Loucy (cell line): ENCODE measurements at regions not wholly inside any gene's neighbourhood (a gene's known extent, or its start where the extent isn't known, plus 50 kb on each side); places are given as distances from the start of the nearest gene placed in this dataset.

Experiments
- H2AFZ ChIP-seq: fragments of 200-600 bp; sonication (generic); 2 replicates; pipeline ENCODE4 v1.6.0; 2016; ENCODE audit warnings: antibody characterized with exemption, mild to moderate bottlenecking, low read length, moderate library complexity
- H3F3A ChIP-seq: fragments of 200-600 bp; 2 replicates; pipeline ENCODE4 v1.6.0; 2016; ENCODE audit warnings: antibody characterized with exemption, low read depth, mild to moderate bottlenecking
- H3K27me3 ChIP-seq: fragments of 200-600 bp; sonication (generic); 2 replicates; pipeline ENCODE4 v1.6.1; 2014; ENCODE audit warnings: low read length, mild to moderate bottlenecking; ENCODE audit not compliant: insufficient read depth, poor library complexity, severe bottlenecking
- H3K36me3 ChIP-seq: fragments of 200-600 bp; sonication (generic); 2 replicates; pipeline ENCODE4 v1.6.1; 2016; ENCODE audit warnings: low read length; ENCODE audit not compliant: insufficient read depth
- H3K4me1 ChIP-seq: fragments of 200-600 bp; sonication (generic); 2 replicates; pipeline ENCODE4 v1.5.1; 2014; ENCODE audit warnings: low read length, mild to moderate bottlenecking; ENCODE audit not compliant: insufficient read depth, poor library complexity, severe bottlenecking
- H3K4me2 ChIP-seq: fragments of 200-600 bp; sonication (generic); 2 replicates; pipeline ENCODE4 v1.6.0; 2014; ENCODE audit warnings: antibody characterized with exemption, low read length, low read depth, mild to moderate bottlenecking; ENCODE audit not compliant: poor library complexity, severe bottlenecking
- H3K4me3 ChIP-seq: fragments of 200-600 bp; sonication (generic); 2 replicates; pipeline ENCODE4 v1.5.1; 2014; ENCODE audit warnings: low read length, mild to moderate bottlenecking, mixed read lengths; ENCODE audit not compliant: poor library complexity, severe bottlenecking
- H3K79me2 ChIP-seq: fragments of 200-600 bp; sonication (generic); 2 replicates; pipeline ENCODE4 v1.6.1; 2014; ENCODE audit warnings: low read length; ENCODE audit not compliant: insufficient read depth
- H3K9ac ChIP-seq: fragments of 200-600 bp; sonication (generic); 2 replicates; pipeline ENCODE4 v1.6.0; 2014; ENCODE audit warnings: mild to moderate bottlenecking, low read depth, low read length, moderate library complexity; ENCODE audit not compliant: poor library complexity, severe bottlenecking
- H3K9me2 ChIP-seq: fragments of 200-600 bp; sonication (generic); replicated peaks from 2 replicates; pipeline ENCODE4 v1.6.1; 2016; ENCODE audit warnings: low read depth, low read length, mixed read lengths
- H3K9me3 ChIP-seq: fragments of 200-600 bp; sonication (generic); 2 replicates; pipeline ENCODE4 v1.6.1; 2014; ENCODE audit warnings: mild to moderate bottlenecking, antibody characterized with exemption, low read length, low read depth; ENCODE audit not compliant: insufficient read depth
- H4K20me1 ChIP-seq: fragments of 200-600 bp; sonication (generic); 2 replicates; pipeline ENCODE4 v1.6.0; 2014; ENCODE audit warnings: antibody characterized with exemption, low read length, mild to moderate bottlenecking; ENCODE audit not compliant: insufficient read depth, poor library complexity, severe bottlenecking
- EZH2phosphoT487 ChIP-seq: fragments of 200-600 bp; IDR thresholded peaks from 2 replicates; pipeline ENCODE4 v1.6.1; 2018; ENCODE audit warnings: antibody characterized with exemption, mild to moderate bottlenecking, moderate library complexity, borderline replicate concordance
- TF ChIP-seq, protein P1 (sequence below): fragments of 200-600 bp; sonication (generic); conservative IDR thresholded peaks from 2 replicates; pipeline ENCODE4 v1.5.1; 2014; ENCODE audit warnings: mild to moderate bottlenecking, antibody characterized with exemption, low read length

- Histone ChIP-seq H3K9ac (no peak overlapping the region), H3K4me3 (no peak overlapping the region), H2AFZ (no peak overlapping the region), H3K79me2 (0 out of 2 replicates have a peak, but pooled peaks cover 4% of the 10 kb centered on the region), H3K4me1 (peaks cover 40% of the 10 kb centered on the region), H3K9me2 (no peaks in the 10 kb centered on the region), H4K20me1 (no peaks in the 10 kb centered on the region), H3K4me2 (no peak overlapping the region), H3K27me3 (no peaks in the 10 kb centered on the region), H3K36me3 (no peaks in the 10 kb centered on the region), H3F3A (no peaks in the 10 kb centered on the region), H3K9me3 (no peaks in the 10 kb centered on the region)
- TF ChIP-seq, protein P1, sequence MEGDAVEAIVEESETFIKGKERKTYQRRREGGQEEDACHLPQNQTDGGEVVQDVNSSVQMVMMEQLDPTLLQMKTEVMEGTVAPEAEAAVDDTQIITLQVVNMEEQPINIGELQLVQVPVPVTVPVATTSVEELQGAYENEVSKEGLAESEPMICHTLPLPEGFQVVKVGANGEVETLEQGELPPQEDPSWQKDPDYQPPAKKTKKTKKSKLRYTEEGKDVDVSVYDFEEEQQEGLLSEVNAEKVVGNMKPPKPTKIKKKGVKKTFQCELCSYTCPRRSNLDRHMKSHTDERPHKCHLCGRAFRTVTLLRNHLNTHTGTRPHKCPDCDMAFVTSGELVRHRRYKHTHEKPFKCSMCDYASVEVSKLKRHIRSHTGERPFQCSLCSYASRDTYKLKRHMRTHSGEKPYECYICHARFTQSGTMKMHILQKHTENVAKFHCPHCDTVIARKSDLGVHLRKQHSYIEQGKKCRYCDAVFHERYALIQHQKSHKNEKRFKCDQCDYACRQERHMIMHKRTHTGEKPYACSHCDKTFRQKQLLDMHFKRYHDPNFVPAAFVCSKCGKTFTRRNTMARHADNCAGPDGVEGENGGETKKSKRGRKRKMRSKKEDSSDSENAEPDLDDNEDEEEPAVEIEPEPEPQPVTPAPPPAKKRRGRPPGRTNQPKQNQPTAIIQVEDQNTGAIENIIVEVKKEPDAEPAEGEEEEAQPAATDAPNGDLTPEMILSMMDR = no peak
- no peak for TF ChIP-seq EZH2phosphoT487
These were observed 316.8 kb downstream of the DLEU7 start for GRCh38 chr13:50526661-50527071.

GRCh38 chr13:50527188-50527587, 316.3 kb downstream of the DLEU7 start:
- no peaks in the 10 kb centered on the region for H3K9me3 ChIP-seq
- no peaks in the 10 kb centered on the region for H3K36me3 ChIP-seq
- H2AFZ ChIP-seq = no peak overlapping the region
- H3K4me3 ChIP-seq = no peak overlapping the region
- TF ChIP-seq EZH2phosphoT487 = no peak
- TF ChIP-seq, protein P1 = no peak
- no peak overlapping the region for H3K4me2 ChIP-seq
- no peaks in the 10 kb centered on the region for H3K9me2 ChIP-seq
- H4K20me1 ChIP-seq = no peaks in the 10 kb centered on the region
- H3K9ac ChIP-seq = no peak overlapping the region
- peaks cover 35% of the 10 kb centered on the region for H3K4me1 ChIP-seq
- 0 out of 2 replicates have a peak, but pooled peaks cover 4% of the 10 kb centered on the region for H3K79me2 ChIP-seq
- no peaks in the 10 kb centered on the region for H3K27me3 ChIP-seq
- no peaks in the 10 kb centered on the region for H3F3A ChIP-seq

- 0 out of 2 replicates have a peak, but pooled peaks cover 4% of the 10 kb centered on the region for H3K79me2 ChIP-seq
- no peaks in the 10 kb centered on the region for H3K9me3 ChIP-seq
- H3K9ac ChIP-seq = no peak overlapping the region
- no peak overlapping the region for H3K4me3 ChIP-seq
- no peaks in the 10 kb centered on the region for H3K27me3 ChIP-seq
- no peak overlapping the region for H3K4me2 ChIP-seq
- no peaks in the 10 kb centered on the region for H3K9me2 ChIP-seq
- H4K20me1 ChIP-seq = no peaks in the 10 kb centered on the region
- H3K36me3 ChIP-seq = no peaks in the 10 kb centered on the region
- peaks cover 35% of the 10 kb centered on the region for H3K4me1 ChIP-seq
- H3F3A ChIP-seq = no peaks in the 10 kb centered on the region
- TF ChIP-seq, protein P1 = no peak
- TF ChIP-seq EZH2phosphoT487 = no peak
- no peak overlapping the region for H2AFZ ChIP-seq
These were observed 315.6 kb downstream of the DLEU7 start for GRCh38 chr13:50527612-50528509.
